Uterus (tissue), 3 donors: ENCODE measurements at regions not wholly inside any gene's neighbourhood (a gene's known extent, or its start where the extent isn't known, plus 50 kb on each side); places are given as distances from the start of the nearest gene placed in this dataset.

ENCODE experiments used
- DNase-seq, 2 donors: peaks; one replicate each; pipeline ENCODE4 v3.0.0-alpha.2; 2019 to 2020
- H3K27ac ChIP-seq, 2 donors: fragments of 200-600 bp; sonication (generic); 1 replicate in 1 of 2; 2 replicates in 1 of 2; pipeline ENCODE4 v1.5.1; 2016 to 2018
- H3K27me3 ChIP-seq, 2 donors: fragments of 200-600 bp; sonication (generic); one replicate each; pipeline ENCODE4 v1.5.1; 2018 to 2019; ENCODE audit warnings: control low read depth in 1 of 2
- H3K36me3 ChIP-seq, 2 donors: fragments of 200-600 bp; sonication (generic); one replicate each; pipeline ENCODE4 v1.5.1; 2019; ENCODE audit warnings: control low read depth in 1 of 2
- H3K4me1 ChIP-seq, 2 donors: fragments of 200-600 bp; sonication (generic); one replicate each; pipeline ENCODE4 v1.5.1; 2018 to 2019; ENCODE audit warnings: control low read depth in 1 of 2
- H3K4me3 ChIP-seq, 2 donors: fragments of 200-600 bp; sonication (generic); 1 replicate in 1 of 2; 2 replicates in 1 of 2; pipeline ENCODE4 v1.5.1; 2018 to 2019; ENCODE audit warnings: mild to moderate bottlenecking in 1 of 2
- H3K9me3 ChIP-seq, 2 donors: fragments of 200-600 bp; sonication (generic); one replicate each; pipeline ENCODE4 v1.5.1; 2019; ENCODE audit warnings: control low read depth in 1 of 2
- CTCF ChIP-seq, 4 experiments: fragments of 200-600 bp in 2 of 4; fragments of 450-650 bp in 2 of 4; sonication (generic) in 2 of 4; IDR thresholded peaks; one replicate each; pipeline ENCODE4 v1.5.1; 2016 to 2019; ENCODE audit warnings: antibody characterized with exemption in 4 of 4, mild to moderate bottlenecking in 2 of 4, moderate library complexity in 1 of 4
- POLR2A ChIP-seq, 2 donors: fragments of 450-650 bp; IDR thresholded peaks; one replicate each; pipeline ENCODE4 v1.6.1; 2016; ENCODE audit warnings: antibody characterized with exemption in 2 of 2, mild to moderate bottlenecking in 1 of 2, moderate library complexity in 1 of 2
- intact Hi-C: fragments of 100-400 bp; cut with DNase I; formaldehyde crosslinking; loops from one replicate; pipeline ENCODE4 v1.15.1; 2023; ENCODE audit warnings: low total_unique reads
- donor health status: DM: yes; HTN: yes; CAD: no.

- DNase-seq = no peak
- H3K27me3 ChIP-seq = no peaks in the 10 kb centered on the region
- no peaks in the 10 kb centered on the region for H3K4me1 ChIP-seq
- no peaks in the 10 kb centered on the region for H3K9me3 ChIP-seq
- TF ChIP-seq POLR2A (IDR thresholded peaks at IDR 0.05) (no peak), CTCF (IDR thresholded peaks at IDR 0.05) (no peak)
- no peak overlapping the region for H3K4me3 ChIP-seq
- no peaks in the 10 kb centered on the region for H3K36me3 ChIP-seq
- intact Hi-C loops = no loop called here
- H3K27ac ChIP-seq = no peak overlapping the region
Measured at GRCh38 chr7:41811941-41812340, 109.1 kb upstream of the INHBA start.

- Histone ChIP-seq H3K4me3 (no peak overlapping the region), H3K9me3 (no peaks in the 10 kb centered on the region), H3K27me3 (no peaks in the 10 kb centered on the region), H3K36me3 (no peaks in the 10 kb centered on the region), H3K27ac (no peak overlapping the region), H3K4me1 (no peaks in the 10 kb centered on the region)
- DNase-seq = no peak
- intact Hi-C loops = no loop called here
- TF ChIP-seq CTCF (IDR thresholded peaks at IDR 0.05) (no peak), POLR2A (IDR thresholded peaks at IDR 0.05) (no peak)
Measured at GRCh38 chr7:41809940-41810576, 107.2 kb upstream of the INHBA start.

- Histone ChIP-seq H3K27ac (no peak overlapping the region), H3K4me3 (no peak overlapping the region), H3K27me3 (no peaks in the 10 kb centered on the region), H3K9me3 (no peaks in the 10 kb centered on the region), H3K4me1 (no peaks in the 10 kb centered on the region), H3K36me3 (no peaks in the 10 kb centered on the region)
- DNase-seq = no peak
- intact Hi-C loops = no loop called here
- TF ChIP-seq CTCF (IDR thresholded peaks at IDR 0.05) (no peak), POLR2A (IDR thresholded peaks at IDR 0.05) (no peak)
Measured at GRCh38 chr7:41809529-41809939, 106.6 kb upstream of the INHBA start.

GRCh38 chr7:41809116-41809515 is 106.2 kb upstream of the INHBA start:
- no peak for DNase-seq
- no peak overlapping the region for H3K4me3 ChIP-seq
- H3K36me3 ChIP-seq = no peaks in the 10 kb centered on the region
- TF ChIP-seq CTCF (IDR thresholded peaks at IDR 0.05) (no peak), POLR2A (IDR thresholded peaks at IDR 0.05) (no peak)
- H3K27ac ChIP-seq = no peak overlapping the region
- no peaks in the 10 kb centered on the region for H3K9me3 ChIP-seq
- intact Hi-C loops = no loop called here
- H3K27me3 ChIP-seq = no peaks in the 10 kb centered on the region
- no peaks in the 10 kb centered on the region for H3K4me1 ChIP-seq

GRCh38 chr7:41808541-41808940 is 105.7 kb upstream of the INHBA start:
- Histone ChIP-seq H3K4me3 (no peak overlapping the region), H3K9me3 (no peaks in the 10 kb centered on the region), H3K27me3 (no peaks in the 10 kb centered on the region)

More at GRCh38 chr7:41808541-41808940, 105.7 kb upstream of the INHBA start:
- Histone ChIP-seq H3K36me3 (no peaks in the 10 kb centered on the region), H3K27ac (no peak overlapping the region), H3K4me1 (no peaks in the 10 kb centered on the region)
- no peak for DNase-seq
- intact Hi-C loops = no loop called here
- TF ChIP-seq POLR2A (IDR thresholded peaks at IDR 0.05) (no peak), CTCF (IDR thresholded peaks at IDR 0.05) (no peak)
